Activated CD8-positive, alpha-beta T cell treated with anti-CD3 and anti-CD28 coated beads, Interleukin-2, amount 10 ng/mL, durations not matched to agents 7 days and 5 days (primary cell): ENCODE measurements at regions not wholly inside any gene's neighbourhood (a gene's known extent, or its start where the extent isn't known, plus 50 kb on each side); places are given as distances from the start of the nearest gene placed in this dataset.

Source experiments
- ATAC-seq: fragments of 150-1000 bp; cut with Tn5 transposase; one replicate; pipeline ENCODE4 v1.10.0; 2021; ENCODE audit warnings: moderate library complexity
- CTCF ChIA-PET: fragments of 350-600 bp; sonication (Branson Sonifier 250); formaldehyde crosslinking; loops from one replicate; lab custom pipeline; 2021; ENCODE audit warnings: antibody characterized with exemption; lab: Charles Lee
- POLR2A ChIA-PET: fragments of 350-600 bp; sonication (Branson Sonifier 250); formaldehyde crosslinking; loops from one replicate; lab custom pipeline; 2021; ENCODE audit warnings: antibody characterized with exemption; lab: Charles Lee
- DNase-seq: peaks from one replicate; pipeline ENCODE4 v3.0.0-alpha.2; 2020
- H3K27ac Mint-ChIP-seq: one replicate; pipeline ENCODE4 v1.8.0; 2021; ENCODE audit warnings: mild to moderate bottlenecking, mixed read lengths
- H3K27me3 Mint-ChIP-seq: one replicate; pipeline ENCODE4 v1.8.0; 2021; ENCODE audit warnings: low read depth, mixed read lengths
- H3K36me3 Mint-ChIP-seq: one replicate; pipeline ENCODE4 v1.8.0; 2021; ENCODE audit warnings: low read depth, mixed read lengths
- H3K4me1 Mint-ChIP-seq: one replicate; pipeline ENCODE4 v1.8.0; 2021; ENCODE audit warnings: low read depth, mixed read lengths
- H3K4me3 Mint-ChIP-seq: one replicate; pipeline ENCODE4 v1.8.0; 2021; ENCODE audit warnings: mild to moderate bottlenecking, mixed read lengths
- H3K9me3 Mint-ChIP-seq: one replicate; pipeline ENCODE4 v1.8.0; 2022; ENCODE audit warnings: mixed read lengths; ENCODE audit not compliant: insufficient read depth

GRCh38 chr7:46669028-46669427 lies 748.0 kb upstream of the IGFBP3 start:
- Mint-ChIP-seq H3K36me3 (no peaks in the 10 kb centered on the region), H3K27ac (no peak overlapping the region), H3K9me3 (peaks cover 16% of the 10 kb centered on the region), H3K4me1 (no peaks in the 10 kb centered on the region), H3K27me3 (no peaks in the 10 kb centered on the region), H3K4me3 (no peak overlapping the region)
- POLR2A ChIA-PET: no interaction called here
- ATAC-seq: no peak
- CTCF ChIA-PET: no interaction called here
- DNase-seq: no peak

- Mint-ChIP-seq H3K36me3 (no peaks in the 10 kb centered on the region), H3K4me1 (no peaks in the 10 kb centered on the region), H3K4me3 (no peak overlapping the region), H3K9me3 (peaks cover 16% of the 10 kb centered on the region), H3K27ac (no peak overlapping the region), H3K27me3 (no peaks in the 10 kb centered on the region)
- ChIA-PET POLR2A (no interaction called here), CTCF (no interaction called here)
- DNase-seq: no peak
- ATAC-seq: no peak
Observed at GRCh38 chr7:46664453-46664852, 743.4 kb upstream of the IGFBP3 start.

GRCh38 chr7:46663025-46663424 lies 742.0 kb upstream of the IGFBP3 start:
- no peak overlapping the region for H3K27ac Mint-ChIP-seq
- ChIA-PET POLR2A (no interaction called here), CTCF (no interaction called here)
- no peak overlapping the region for H3K4me3 Mint-ChIP-seq
- H3K36me3 Mint-ChIP-seq: no peaks in the 10 kb centered on the region
- no peaks in the 10 kb centered on the region for H3K4me1 Mint-ChIP-seq
- H3K27me3 Mint-ChIP-seq: no peaks in the 10 kb centered on the region
- H3K9me3 Mint-ChIP-seq: peaks cover 11% of the 10 kb centered on the region
- DNase-seq (no peak), ATAC-seq (no peak)

GRCh38 chr7:46661431-46661830 lies 740.4 kb upstream of the IGFBP3 start:
- Mint-ChIP-seq H3K27me3 (no peaks in the 10 kb centered on the region), H3K9me3 (peaks cover 3% of the 10 kb centered on the region), H3K4me1 (no peaks in the 10 kb centered on the region), H3K36me3 (no peaks in the 10 kb centered on the region), H3K4me3 (no peak overlapping the region), H3K27ac (no peak overlapping the region)
- ATAC-seq (no peak), DNase-seq (no peak)
- ChIA-PET CTCF (no interaction called here), POLR2A (no interaction called here)

- Mint-ChIP-seq H3K4me3 (no peak overlapping the region), H3K4me1 (no peaks in the 10 kb centered on the region), H3K27ac (no peak overlapping the region), H3K9me3 (no peaks in the 10 kb centered on the region), H3K27me3 (no peaks in the 10 kb centered on the region), H3K36me3 (no peaks in the 10 kb centered on the region)
- DNase-seq: no peak
- ChIA-PET CTCF (no interaction called here), POLR2A (no interaction called here)
- ATAC-seq: no peak
Observed at GRCh38 chr7:46660402-46660980, 739.4 kb upstream of the IGFBP3 start.

GRCh38 chr7:46658281-46658680 lies 737.2 kb upstream of the IGFBP3 start:
- no peaks in the 10 kb centered on the region for H3K27me3 Mint-ChIP-seq
- H3K4me1 Mint-ChIP-seq: no peaks in the 10 kb centered on the region
- DNase-seq: no peak
- POLR2A ChIA-PET: no interaction called here
- no peak overlapping the region for H3K27ac Mint-ChIP-seq
- CTCF ChIA-PET: interaction anchor here (1.0 kb wide), 1 partner anchor 15 kb away, joined by 3 read pairs; no protein-coding TSS in a partner anchor
- no peak for ATAC-seq
- H3K4me3 Mint-ChIP-seq: no peak overlapping the region
- H3K36me3 Mint-ChIP-seq: no peaks in the 10 kb centered on the region
- no peaks in the 10 kb centered on the region for H3K9me3 Mint-ChIP-seq

- H3K27ac Mint-ChIP-seq: no peak overlapping the region
- no peak overlapping the region for H3K4me3 Mint-ChIP-seq
- H3K4me1 Mint-ChIP-seq: no peaks in the 10 kb centered on the region
- ChIA-PET CTCF (no interaction called here), POLR2A (no interaction called here)
- H3K27me3 Mint-ChIP-seq: no peaks in the 10 kb centered on the region
- ATAC-seq (no peak), DNase-seq (no peak)
- H3K9me3 Mint-ChIP-seq: no peaks in the 10 kb centered on the region
- no peaks in the 10 kb centered on the region for H3K36me3 Mint-ChIP-seq
Observed at GRCh38 chr7:46654546-46655443, 733.7 kb upstream of the IGFBP3 start.

GRCh38 chr7:46653848-46654247 lies 732.8 kb upstream of the IGFBP3 start:
- Mint-ChIP-seq H3K36me3 (no peaks in the 10 kb centered on the region), H3K27ac (no peak overlapping the region), H3K27me3 (no peaks in the 10 kb centered on the region), H3K4me3 (no peak overlapping the region), H3K9me3 (no peaks in the 10 kb centered on the region), H3K4me1 (no peaks in the 10 kb centered on the region)
- CTCF ChIA-PET: no interaction called here
- ATAC-seq: no peak
- no peak for DNase-seq
- POLR2A ChIA-PET: no interaction called here

- ChIA-PET CTCF (no interaction called here), POLR2A (no interaction called here)
- H3K9me3 Mint-ChIP-seq: no peaks in the 10 kb centered on the region
- no peaks in the 10 kb centered on the region for H3K36me3 Mint-ChIP-seq
- no peak overlapping the region for H3K4me3 Mint-ChIP-seq
- ATAC-seq (no peak), DNase-seq (no peak)
- H3K27me3 Mint-ChIP-seq: no peaks in the 10 kb centered on the region
- no peak overlapping the region for H3K27ac Mint-ChIP-seq
- no peaks in the 10 kb centered on the region for H3K4me1 Mint-ChIP-seq
Observed at GRCh38 chr7:46652317-46652716, 731.2 kb upstream of the IGFBP3 start.

GRCh38 chr7:46651561-46652088 lies 730.6 kb upstream of the IGFBP3 start:
- Mint-ChIP-seq H3K4me1 (no peaks in the 10 kb centered on the region), H3K27me3 (no peaks in the 10 kb centered on the region), H3K36me3 (no peaks in the 10 kb centered on the region), H3K4me3 (no peak overlapping the region), H3K27ac (no peak overlapping the region), H3K9me3 (peaks cover 1% of the 10 kb centered on the region)
- ATAC-seq (no peak), DNase-seq (no peak)
- POLR2A ChIA-PET: no interaction called here
- CTCF ChIA-PET: no interaction called here

- H3K27me3 Mint-ChIP-seq: no peaks in the 10 kb centered on the region
- ChIA-PET POLR2A (no interaction called here), CTCF (no interaction called here)
- ATAC-seq (no peak), DNase-seq (no peak)
- peaks cover 6% of the 10 kb centered on the region for H3K9me3 Mint-ChIP-seq
- no peak overlapping the region for H3K27ac Mint-ChIP-seq
- no peak overlapping the region for H3K4me3 Mint-ChIP-seq
- H3K4me1 Mint-ChIP-seq: no peaks in the 10 kb centered on the region
- H3K36me3 Mint-ChIP-seq: no peaks in the 10 kb centered on the region
Observed at GRCh38 chr7:46651070-46651469, 730.0 kb upstream of the IGFBP3 start.

GRCh38 chr7:46649876-46650275 lies 728.8 kb upstream of the IGFBP3 start:
- CTCF ChIA-PET: no interaction called here
- DNase-seq (no peak), ATAC-seq (no peak)
- H3K36me3 Mint-ChIP-seq: no peaks in the 10 kb centered on the region
- no peak overlapping the region for H3K27ac Mint-ChIP-seq
- no peaks in the 10 kb centered on the region for H3K27me3 Mint-ChIP-seq
- peaks cover 6% of the 10 kb centered on the region for H3K9me3 Mint-ChIP-seq
- H3K4me3 Mint-ChIP-seq: no peak overlapping the region
- H3K4me1 Mint-ChIP-seq: no peaks in the 10 kb centered on the region
- POLR2A ChIA-PET: no interaction called here
